ENCODE measurements at regions not wholly inside any gene's neighbourhood (a gene's known extent, or its start where the extent isn't known, plus 50 kb on each side); places are given as distances from the start of the nearest gene placed in this dataset.

DNA sequence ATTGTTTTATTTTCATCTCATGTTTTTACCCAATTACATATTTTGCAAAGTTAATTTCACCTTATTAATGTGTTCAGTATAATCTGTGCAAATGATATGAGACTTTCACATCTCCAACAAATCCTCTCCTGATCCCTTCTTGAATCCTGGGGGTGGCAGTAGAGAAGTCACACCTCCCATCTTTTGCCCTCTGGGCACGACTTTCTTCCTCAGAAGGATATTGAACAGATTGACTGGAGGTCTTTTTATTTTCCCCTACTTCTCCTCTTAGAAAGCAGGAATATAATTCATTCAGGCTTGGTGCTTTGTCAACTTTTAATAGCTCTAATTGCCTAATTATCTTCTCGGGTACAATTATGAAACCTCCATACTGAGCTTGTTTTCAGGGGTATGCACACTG is 1037.1 kb upstream of the NUDT12 start:
- TF ChIP-seq EZH2 (IDR thresholded peaks at IDR 0.05) = no peak
- TF ChIP-seq POLR2AphosphoS5 (IDR thresholded peaks at IDR 0.05; ENCODE audit: borderline replicate concordance, low read depth, low read length) = no peak
- TF ChIP-seq FOXP2 (optimal IDR thresholded peaks at IDR 0.05; ENCODE audit: control extremely low read depth, extremely low read length, insufficient read depth) = no peak
- Histone ChIP-seq H3K36me3 (ENCODE audit: insufficient read depth, low read length) (no peaks in the 10 kb centered on the region), H3K4me3 (no peak overlapping the region), H3K9ac (ENCODE audit: insufficient read length) (no peak overlapping the region), H3K9me3 (ENCODE audit: low read depth, low read length) (peaks cover 2% of the 10 kb centered on the region; the same call in 1 of the 2 replicates), H3K27ac (no peak overlapping the region)
- DNase-seq (ENCODE audit: low read depth, low spot score) = no peak

DNA sequence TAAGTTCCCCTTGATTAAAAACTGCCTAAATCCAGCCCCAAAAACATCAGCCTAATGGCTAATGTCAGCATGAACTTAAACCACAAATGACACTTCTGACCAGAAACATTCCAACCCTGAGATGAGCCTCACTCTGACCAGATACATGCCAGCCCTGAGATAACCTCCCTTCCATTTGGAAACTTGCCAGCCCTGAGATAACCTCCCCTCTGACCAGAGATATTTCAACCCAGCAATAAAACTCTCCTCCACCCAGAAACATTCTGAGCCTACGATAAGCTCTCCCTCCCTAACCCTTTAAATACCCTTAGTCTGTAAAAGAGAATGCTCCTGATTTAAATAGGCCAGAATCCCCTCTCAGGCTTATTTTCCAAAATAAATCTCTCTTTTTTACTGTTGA is 1035.7 kb upstream of the NUDT12 start:
- Histone ChIP-seq H3K9me3 (ENCODE audit: low read depth, low read length) (peaks cover 2% of the 10 kb centered on the region; the same call in 1 of the 2 replicates), H3K27ac (no peak overlapping the region), H3K9ac (ENCODE audit: insufficient read length) (no peak overlapping the region), H3K4me3 (no peak overlapping the region), H3K36me3 (ENCODE audit: insufficient read depth, low read length) (no peaks in the 10 kb centered on the region)
- TF ChIP-seq POLR2AphosphoS5 (IDR thresholded peaks at IDR 0.05; ENCODE audit: borderline replicate concordance, low read depth, low read length) (no peak), FOXP2 (optimal IDR thresholded peaks at IDR 0.05; ENCODE audit: control extremely low read depth, extremely low read length, insufficient read depth) (no peak), EZH2 (IDR thresholded peaks at IDR 0.05) (no peak)
- no peak for DNase-seq (ENCODE audit: low read depth, low spot score)

DNA sequence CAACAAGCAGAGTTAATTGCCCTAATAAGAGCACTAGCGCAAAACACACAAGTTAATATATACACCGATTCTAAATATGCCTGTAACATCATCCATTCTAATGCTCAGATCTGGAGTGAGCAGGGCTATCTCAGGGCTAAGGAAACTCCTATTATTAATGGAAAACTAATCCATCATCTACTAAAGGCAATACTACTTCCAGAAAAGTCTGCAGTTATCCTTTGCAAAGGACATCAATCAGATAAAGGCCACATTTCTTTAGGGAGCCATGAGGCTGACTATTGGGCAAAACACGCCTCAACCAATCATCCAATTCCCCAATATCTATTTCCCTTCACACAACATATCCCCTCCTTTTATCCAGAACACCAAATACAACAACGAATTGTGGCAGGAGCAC is 1032.3 kb upstream of the NUDT12 start:
- H3K9ac ChIP-seq (ENCODE audit: insufficient read length) = no peak overlapping the region
- peaks cover under 1% of the 10 kb centered on the region; the same call in 1 of the 2 replicates for H3K9me3 ChIP-seq (ENCODE audit: low read depth, low read length)
- H3K27ac ChIP-seq = no peak overlapping the region
- no peak for TF ChIP-seq EZH2 (IDR thresholded peaks at IDR 0.05)
- no peak for TF ChIP-seq POLR2AphosphoS5 (IDR thresholded peaks at IDR 0.05; ENCODE audit: borderline replicate concordance, low read depth, low read length)
- no peak for TF ChIP-seq FOXP2 (optimal IDR thresholded peaks at IDR 0.05; ENCODE audit: control extremely low read depth, extremely low read length, insufficient read depth)
- DNase-seq (ENCODE audit: low read depth, low spot score) = no peak
- no peak overlapping the region for H3K4me3 ChIP-seq
- no peaks in the 10 kb centered on the region for H3K36me3 ChIP-seq (ENCODE audit: insufficient read depth, low read length)

DNA sequence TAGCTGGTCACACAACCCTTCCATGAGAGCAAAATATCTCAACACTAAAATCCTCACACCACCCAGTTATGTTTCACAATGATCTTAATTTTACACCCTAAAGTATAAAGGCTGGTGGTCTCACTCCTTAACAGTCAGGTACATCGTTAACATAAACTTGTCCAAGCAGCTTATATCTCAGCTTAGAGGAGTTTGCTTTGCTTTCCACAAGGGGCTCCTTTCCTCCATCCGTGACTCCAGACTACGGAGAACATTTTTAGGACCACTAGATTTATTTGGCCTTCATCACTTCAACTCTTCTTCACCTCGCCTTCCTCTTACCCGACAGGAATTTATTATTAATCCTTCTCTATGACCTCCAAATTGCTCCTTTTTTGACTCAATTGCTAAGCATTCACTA is 1014.1 kb upstream of the NUDT12 start:
- no peak overlapping the region for H3K9ac ChIP-seq (ENCODE audit: insufficient read length)
- no peak overlapping the region for H3K27ac ChIP-seq
- DNase-seq (ENCODE audit: low read depth, low spot score) = no peak
- TF ChIP-seq POLR2AphosphoS5 (IDR thresholded peaks at IDR 0.05; ENCODE audit: borderline replicate concordance, low read depth, low read length) (no peak), EZH2 (IDR thresholded peaks at IDR 0.05) (no peak), FOXP2 (optimal IDR thresholded peaks at IDR 0.05; ENCODE audit: control extremely low read depth, extremely low read length, insufficient read depth) (no peak)
- H3K36me3 ChIP-seq (ENCODE audit: insufficient read depth, low read length) = no peaks in the 10 kb centered on the region
- H3K9me3 ChIP-seq (ENCODE audit: low read depth, low read length) = no peaks in the 10 kb centered on the region
- no peak overlapping the region for H3K4me3 ChIP-seq

DNA sequence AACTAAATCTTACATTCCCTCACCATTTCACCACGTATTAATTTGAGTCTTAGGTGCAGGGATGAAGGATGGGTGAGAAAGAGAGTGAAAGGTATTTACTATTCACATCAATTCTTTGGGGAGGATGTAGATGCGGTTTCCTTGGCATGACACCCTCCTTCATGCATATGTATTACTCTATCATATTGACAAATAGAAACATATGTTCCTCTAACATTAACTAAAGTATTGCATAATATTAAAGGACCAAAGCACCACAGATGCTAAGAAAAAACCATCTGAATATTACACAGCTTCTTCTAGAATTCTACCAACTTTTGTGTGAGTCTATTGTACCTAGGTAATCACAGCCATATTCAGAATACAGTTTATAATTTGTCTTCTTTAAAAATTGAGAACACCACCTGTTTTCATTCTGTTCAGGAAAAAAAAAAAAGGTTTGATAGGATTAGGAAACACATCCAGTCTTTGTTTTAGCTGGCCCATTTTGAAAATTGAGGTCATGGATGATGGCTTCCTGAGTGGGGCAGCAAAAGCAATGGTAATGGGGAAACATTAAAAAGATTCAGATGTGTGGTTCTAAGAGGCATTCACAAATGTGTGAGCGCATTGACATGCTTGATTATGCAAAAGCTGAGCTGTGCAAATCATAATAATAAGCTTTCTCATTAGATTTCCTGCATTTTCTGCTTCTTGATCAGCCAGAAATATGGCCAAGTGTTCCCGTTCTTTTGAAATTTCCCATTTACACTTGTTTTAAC is 1011.5 kb upstream of the NUDT12 start:
- Histone ChIP-seq H3K27ac (peak overlapping the region; percentile 87), H3K4me3 (peak overlapping the region; percentile 46), H3K9ac (ENCODE audit: insufficient read length) (peak overlapping the region; percentile 34), H3K36me3 (ENCODE audit: insufficient read depth, low read length) (no peaks in the 10 kb centered on the region), H3K9me3 (ENCODE audit: low read depth, low read length) (no peaks in the 10 kb centered on the region)
- peak; percentile 70 for DNase-seq (ENCODE audit: low read depth, low spot score)
- TF ChIP-seq EZH2 (IDR thresholded peaks at IDR 0.05) (no peak), FOXP2 (optimal IDR thresholded peaks at IDR 0.05; ENCODE audit: control extremely low read depth, extremely low read length, insufficient read depth) (peak; percentile 42), POLR2AphosphoS5 (IDR thresholded peaks at IDR 0.05; ENCODE audit: borderline replicate concordance, low read depth, low read length) (peak; percentile 17; the same call in 1 of the 2 replicates)

DNA sequence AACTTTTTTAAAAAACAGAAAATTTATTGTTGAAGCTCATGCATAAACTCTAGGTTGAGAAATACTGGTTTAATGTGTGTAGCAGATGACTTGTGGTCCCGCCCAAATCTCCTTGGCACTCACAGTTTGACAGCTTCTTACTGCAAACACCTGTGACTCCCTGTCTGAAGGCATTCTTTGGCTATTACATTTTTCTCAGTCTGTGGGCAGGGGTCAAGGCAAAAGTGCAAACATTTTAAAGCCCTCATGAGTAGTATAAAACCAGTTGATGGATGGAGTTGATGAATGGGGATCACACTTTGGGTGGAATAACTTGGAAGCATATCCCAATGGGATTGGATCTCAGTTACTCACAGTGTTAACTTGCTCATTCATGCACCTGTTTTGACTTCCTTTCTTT is 1007.0 kb upstream of the NUDT12 start:
- DNase-seq (ENCODE audit: low read depth, low spot score) = no peak
- H3K9me3 ChIP-seq (ENCODE audit: low read depth, low read length) = no peaks in the 10 kb centered on the region
- no peak overlapping the region for H3K4me3 ChIP-seq
- no peaks in the 10 kb centered on the region for H3K36me3 ChIP-seq (ENCODE audit: insufficient read depth, low read length)
- H3K27ac ChIP-seq = no peak overlapping the region
- TF ChIP-seq POLR2AphosphoS5 (IDR thresholded peaks at IDR 0.05; ENCODE audit: borderline replicate concordance, low read depth, low read length) (no peak), FOXP2 (optimal IDR thresholded peaks at IDR 0.05; ENCODE audit: control extremely low read depth, extremely low read length, insufficient read depth) (no peak), EZH2 (IDR thresholded peaks at IDR 0.05) (no peak)
- H3K9ac ChIP-seq (ENCODE audit: insufficient read length) = no peak overlapping the region

DNA sequence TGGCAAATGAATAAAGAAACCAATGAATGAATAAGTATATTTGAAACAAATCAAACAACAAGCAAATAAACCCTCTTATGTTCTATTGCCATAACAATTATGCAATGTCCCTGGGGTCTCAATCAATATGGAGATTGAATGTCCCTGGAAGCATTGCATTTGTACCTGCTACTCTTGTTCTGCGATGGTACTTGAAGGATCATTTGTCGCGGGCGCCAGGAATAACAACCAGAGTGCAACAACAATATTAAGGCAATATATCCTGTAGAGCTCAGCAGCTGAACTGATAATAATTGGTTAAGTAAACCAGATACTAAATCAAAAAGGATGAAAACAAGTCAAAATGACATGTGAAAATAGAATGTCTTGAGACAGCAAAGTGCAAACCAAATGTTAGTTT is 1001.9 kb upstream of the NUDT12 start:
- DNase-seq (ENCODE audit: low read depth, low spot score) = no peak
- TF ChIP-seq FOXP2 (optimal IDR thresholded peaks at IDR 0.05; ENCODE audit: control extremely low read depth, extremely low read length, insufficient read depth) (no peak), POLR2AphosphoS5 (IDR thresholded peaks at IDR 0.05; ENCODE audit: borderline replicate concordance, low read depth, low read length) (no peak)
- Histone ChIP-seq H3K9me3 (ENCODE audit: low read depth, low read length) (no peaks in the 10 kb centered on the region), H3K27ac (no peak overlapping the region), H3K36me3 (ENCODE audit: insufficient read depth, low read length) (no peaks in the 10 kb centered on the region), H3K9ac (ENCODE audit: insufficient read length) (no peak overlapping the region), H3K4me3 (no peak overlapping the region)

DNA sequence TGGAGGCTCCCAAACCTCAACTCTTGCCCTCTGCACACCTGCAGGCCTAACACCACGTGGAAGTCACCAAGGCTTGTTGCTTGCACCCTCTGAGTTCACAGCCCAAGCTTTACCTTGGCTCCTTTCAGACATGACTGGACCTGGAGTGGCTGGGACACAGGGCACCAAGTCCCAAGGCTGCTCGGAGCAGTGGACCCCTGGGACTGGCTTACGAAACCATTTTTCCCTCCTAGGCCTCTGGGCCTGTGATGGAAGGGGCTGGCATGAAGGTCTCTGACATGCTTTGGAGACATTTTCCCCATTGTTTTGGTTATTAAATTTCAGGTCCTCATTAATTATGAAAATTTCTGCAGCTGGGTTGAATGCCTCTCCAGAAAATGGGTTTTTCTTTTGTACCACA is 994.4 kb upstream of the NUDT12 start:
- DNase-seq (ENCODE audit: low read depth, low spot score) = no peak
- H3K9me3 ChIP-seq (ENCODE audit: low read depth, low read length) = no peaks in the 10 kb centered on the region
- no peak overlapping the region for H3K9ac ChIP-seq (ENCODE audit: insufficient read length)
- H3K27ac ChIP-seq = no peak overlapping the region
- no peak for TF ChIP-seq FOXP2 (optimal IDR thresholded peaks at IDR 0.05; ENCODE audit: control extremely low read depth, extremely low read length, insufficient read depth)
- no peak for TF ChIP-seq EZH2 (IDR thresholded peaks at IDR 0.05)
- no peak for TF ChIP-seq POLR2AphosphoS5 (IDR thresholded peaks at IDR 0.05; ENCODE audit: borderline replicate concordance, low read depth, low read length)
- no peak overlapping the region for H3K4me3 ChIP-seq
- H3K36me3 ChIP-seq (ENCODE audit: insufficient read depth, low read length) = no peaks in the 10 kb centered on the region

Data from SK-N-MC (cell line).